ENCODE measurements at regions not wholly inside any gene's neighbourhood (a gene's known extent, or its start where the extent isn't known, plus 50 kb on each side); places are given as distances from the start of the nearest gene placed in this dataset.

DNA sequence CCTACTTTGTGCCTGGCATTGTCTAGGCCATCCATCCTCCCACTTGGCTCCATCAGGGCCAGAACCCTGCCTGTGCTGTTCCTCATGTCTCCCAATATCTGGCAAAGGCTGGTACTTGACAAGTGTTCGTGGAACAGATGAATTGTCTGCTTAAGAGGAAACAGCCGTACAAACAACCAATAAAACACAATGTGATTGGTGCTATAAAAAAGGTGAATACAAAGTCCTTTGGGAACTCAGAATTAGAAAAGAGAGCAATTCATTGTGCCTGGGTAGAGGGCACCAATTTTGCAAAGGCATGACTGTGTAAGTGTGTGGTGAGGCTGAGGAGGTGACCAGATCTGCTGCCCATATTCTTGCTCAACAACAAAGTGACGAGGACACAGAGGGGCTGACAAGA is 164.5 kb upstream of the PPP2R3A start (continued):
- TF ChIP-seq, protein P1, sequence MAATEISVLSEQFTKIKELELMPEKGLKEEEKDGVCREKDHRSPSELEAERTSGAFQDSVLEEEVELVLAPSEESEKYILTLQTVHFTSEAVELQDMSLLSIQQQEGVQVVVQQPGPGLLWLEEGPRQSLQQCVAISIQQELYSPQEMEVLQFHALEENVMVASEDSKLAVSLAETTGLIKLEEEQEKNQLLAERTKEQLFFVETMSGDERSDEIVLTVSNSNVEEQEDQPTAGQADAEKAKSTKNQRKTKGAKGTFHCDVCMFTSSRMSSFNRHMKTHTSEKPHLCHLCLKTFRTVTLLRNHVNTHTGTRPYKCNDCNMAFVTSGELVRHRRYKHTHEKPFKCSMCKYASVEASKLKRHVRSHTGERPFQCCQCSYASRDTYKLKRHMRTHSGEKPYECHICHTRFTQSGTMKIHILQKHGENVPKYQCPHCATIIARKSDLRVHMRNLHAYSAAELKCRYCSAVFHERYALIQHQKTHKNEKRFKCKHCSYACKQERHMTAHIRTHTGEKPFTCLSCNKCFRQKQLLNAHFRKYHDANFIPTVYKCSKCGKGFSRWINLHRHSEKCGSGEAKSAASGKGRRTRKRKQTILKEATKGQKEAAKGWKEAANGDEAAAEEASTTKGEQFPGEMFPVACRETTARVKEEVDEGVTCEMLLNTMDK (IDR thresholded peaks at IDR 0.05; ENCODE audit: borderline replicate concordance, insufficient read depth, low read depth, low read length, poor library complexity, severe bottlenecking): no peak
- TF ChIP-seq SIRT6 (IDR thresholded peaks at IDR 0.05; ENCODE audit: low read depth, low read length): no peak

- CTCF ChIA-PET (ENCODE audit: low intra/inter-chr PET ratio): no interaction called here
- Histone ChIP-seq H4K20me1 (replicated peaks; ENCODE audit: control insufficient read depth, insufficient read depth, low read length) (no peaks in the 10 kb centered on the region), H3K36me3 (ENCODE audit: control insufficient read depth, insufficient read depth, low read length) (no peaks in the 10 kb centered on the region), H3K27ac (ENCODE audit: extremely low read depth, low read depth, low read length) (no peak overlapping the region), H3K4me2 (ENCODE audit: insufficient read depth, low read length) (no peak overlapping the region), H3K4me1 (replicated peaks in 1 of 2; ENCODE audit: control insufficient read depth in 2 of 2, insufficient read depth in 2 of 2, low read length in 2 of 2) (no peaks in the 10 kb centered on the region), H3K9me3 (replicated peaks; ENCODE audit: control insufficient read depth, insufficient read depth, low read depth, low read length) (no peaks in the 10 kb centered on the region), H2AFZ (ENCODE audit: low read depth, low read length) (no peak overlapping the region), H3K4me3 (no peak overlapping the region), H3K9me1 (ENCODE audit: control insufficient read depth, insufficient read depth, low read length) (no peaks in the 10 kb centered on the region), H3K27me3 (ENCODE audit: control insufficient read depth in 2 of 2, insufficient read depth in 2 of 2, low read length in 2 of 2) (no peaks in the 10 kb centered on the region), H3K79me2 (ENCODE audit: control insufficient read depth, insufficient read depth, low read length) (no peaks in the 10 kb centered on the region), H3K9ac (ENCODE audit: insufficient read depth in 1 of 2, low read depth in 2 of 2, low read length in 2 of 2) (no peak overlapping the region)
- ATAC-seq: no peak
- DNase-seq (ENCODE audit: extremely low read depth in 1 of 4, low spot score in 3 of 4): no peak
- 2% methylated on average over 10 of the region's 10 CpGs for WGBS (ENCODE audit: insufficient coverage, low coverage, missing lambda C conversion rate)
- in situ Hi-C loops (cut with MboI): no loop called here
- POLR2A ChIA-PET: no interaction called here
- FAIRE-seq: no peak
- intact Hi-C loops (cut with micrococcal nuclease): no loop called here
- no TSS peak for BruUV-seq (replicated peaks)
- no peak for TF ChIP-seq ZNF398 (CRISPR knock-in tag; IDR thresholded peaks at IDR 0.05)
- TF ChIP-seq HNRNPLL (IDR thresholded peaks at IDR 0.05; ENCODE audit: low read depth, low read length, poor library complexity, severe bottlenecking): no peak
- no peak for TF ChIP-seq CEBPB (tag; IDR thresholded peaks at IDR 0.05)
- TF ChIP-seq, protein P2, sequence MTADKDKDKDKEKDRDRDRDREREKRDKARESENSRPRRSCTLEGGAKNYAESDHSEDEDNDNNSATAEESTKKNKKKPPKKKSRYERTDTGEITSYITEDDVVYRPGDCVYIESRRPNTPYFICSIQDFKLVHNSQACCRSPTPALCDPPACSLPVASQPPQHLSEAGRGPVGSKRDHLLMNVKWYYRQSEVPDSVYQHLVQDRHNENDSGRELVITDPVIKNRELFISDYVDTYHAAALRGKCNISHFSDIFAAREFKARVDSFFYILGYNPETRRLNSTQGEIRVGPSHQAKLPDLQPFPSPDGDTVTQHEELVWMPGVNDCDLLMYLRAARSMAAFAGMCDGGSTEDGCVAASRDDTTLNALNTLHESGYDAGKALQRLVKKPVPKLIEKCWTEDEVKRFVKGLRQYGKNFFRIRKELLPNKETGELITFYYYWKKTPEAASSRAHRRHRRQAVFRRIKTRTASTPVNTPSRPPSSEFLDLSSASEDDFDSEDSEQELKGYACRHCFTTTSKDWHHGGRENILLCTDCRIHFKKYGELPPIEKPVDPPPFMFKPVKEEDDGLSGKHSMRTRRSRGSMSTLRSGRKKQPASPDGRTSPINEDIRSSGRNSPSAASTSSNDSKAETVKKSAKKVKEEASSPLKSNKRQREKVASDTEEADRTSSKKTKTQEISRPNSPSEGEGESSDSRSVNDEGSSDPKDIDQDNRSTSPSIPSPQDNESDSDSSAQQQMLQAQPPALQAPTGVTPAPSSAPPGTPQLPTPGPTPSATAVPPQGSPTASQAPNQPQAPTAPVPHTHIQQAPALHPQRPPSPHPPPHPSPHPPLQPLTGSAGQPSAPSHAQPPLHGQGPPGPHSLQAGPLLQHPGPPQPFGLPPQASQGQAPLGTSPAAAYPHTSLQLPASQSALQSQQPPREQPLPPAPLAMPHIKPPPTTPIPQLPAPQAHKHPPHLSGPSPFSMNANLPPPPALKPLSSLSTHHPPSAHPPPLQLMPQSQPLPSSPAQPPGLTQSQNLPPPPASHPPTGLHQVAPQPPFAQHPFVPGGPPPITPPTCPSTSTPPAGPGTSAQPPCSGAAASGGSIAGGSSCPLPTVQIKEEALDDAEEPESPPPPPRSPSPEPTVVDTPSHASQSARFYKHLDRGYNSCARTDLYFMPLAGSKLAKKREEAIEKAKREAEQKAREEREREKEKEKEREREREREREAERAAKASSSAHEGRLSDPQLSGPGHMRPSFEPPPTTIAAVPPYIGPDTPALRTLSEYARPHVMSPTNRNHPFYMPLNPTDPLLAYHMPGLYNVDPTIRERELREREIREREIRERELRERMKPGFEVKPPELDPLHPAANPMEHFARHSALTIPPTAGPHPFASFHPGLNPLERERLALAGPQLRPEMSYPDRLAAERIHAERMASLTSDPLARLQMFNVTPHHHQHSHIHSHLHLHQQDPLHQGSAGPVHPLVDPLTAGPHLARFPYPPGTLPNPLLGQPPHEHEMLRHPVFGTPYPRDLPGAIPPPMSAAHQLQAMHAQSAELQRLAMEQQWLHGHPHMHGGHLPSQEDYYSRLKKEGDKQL (CRISPR knock-in tag; IDR thresholded peaks at IDR 0.05; ENCODE audit: borderline replicate concordance): no peak
- TF ChIP-seq, protein P3, sequence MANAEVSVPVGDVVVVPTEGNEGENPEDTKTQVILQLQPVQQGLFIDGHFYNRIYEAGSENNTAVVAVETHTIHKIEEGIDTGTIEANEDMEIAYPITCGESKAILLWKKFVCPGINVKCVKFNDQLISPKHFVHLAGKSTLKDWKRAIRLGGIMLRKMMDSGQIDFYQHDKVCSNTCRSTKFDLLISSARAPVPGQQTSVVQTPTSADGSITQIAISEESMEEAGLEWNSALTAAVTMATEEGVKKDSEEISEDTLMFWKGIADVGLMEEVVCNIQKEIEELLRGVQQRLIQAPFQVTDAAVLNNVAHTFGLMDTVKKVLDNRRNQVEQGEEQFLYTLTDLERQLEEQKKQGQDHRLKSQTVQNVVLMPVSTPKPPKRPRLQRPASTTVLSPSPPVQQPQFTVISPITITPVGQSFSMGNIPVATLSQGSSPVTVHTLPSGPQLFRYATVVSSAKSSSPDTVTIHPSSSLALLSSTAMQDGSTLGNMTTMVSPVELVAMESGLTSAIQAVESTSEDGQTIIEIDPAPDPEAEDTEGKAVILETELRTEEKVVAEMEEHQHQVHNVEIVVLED (CRISPR knock-in tag; IDR thresholded peaks at IDR 0.05): no peak
- TF ChIP-seq DPF2 (IDR thresholded peaks at IDR 0.05): no peak
- TF ChIP-seq ESRRA (IDR thresholded peaks at IDR 0.05; ENCODE audit: borderline replicate concordance, low read depth): no peak
Measured at GRCh38 chr3:135802171-135802570, 163.4 kb upstream of the PPP2R3A start.

All from K562 (cell line).